ENCODE measurements at regions not wholly inside any gene's neighbourhood (a gene's known extent, or its start where the extent isn't known, plus 50 kb on each side); places are given as distances from the start of the nearest gene placed in this dataset.

- TF ChIP-seq CTCF (IDR thresholded peaks at IDR 0.05) (no peak), POLR2AphosphoS5 (IDR thresholded peaks at IDR 0.05) (no peak), POLR2A (IDR thresholded peaks at IDR 0.05) (no peak), EP300 (IDR thresholded peaks at IDR 0.05) (no peak)
These were observed 570.0 kb upstream of the CDH5 start for GRCh38 chr16:65796481-65796880.
